RWPE2 (cell line): ENCODE measurements at regions not wholly inside any gene's neighbourhood (a gene's known extent, or its start where the extent isn't known, plus 50 kb on each side); places are given as distances from the start of the nearest gene placed in this dataset.

Source experiments
- ATAC-seq: fragments of 200-7000 bp; cut with Tn5 transposase; 3 replicates; pipeline ENCODE4 v1.9.1; 2021; ENCODE audit warnings: low read depth
- DNase-seq: peaks from one replicate; pipeline ENCODE4 v3.0.0-alpha.2; 2020; ENCODE audit warnings: low spot score
- H3K27ac ChIP-seq: fragments of 450-650 bp; 2 replicates; pipeline ENCODE4 v1.5.1; 2017; ENCODE audit warnings: mild to moderate bottlenecking; ENCODE audit not compliant: poor library complexity, severe bottlenecking
- H3K27me3 ChIP-seq: fragments of 250-450 bp; sonication (Bioruptor Pico); 2 replicates; pipeline ENCODE4 v1.5.1; 2021; ENCODE audit warnings: mild to moderate bottlenecking, moderate library complexity; ENCODE audit not compliant: insufficient read depth, poor library complexity, severe bottlenecking
- H3K36me3 ChIP-seq: fragments of 250-450 bp; sonication (Bioruptor Pico); 2 replicates; pipeline ENCODE4 v1.5.1; 2020; ENCODE audit warnings: low read depth, mild to moderate bottlenecking, moderate library complexity
- H3K4me1 ChIP-seq: fragments of 250-450 bp; sonication (Bioruptor Pico); 2 replicates; pipeline ENCODE4 v1.5.1; 2021; ENCODE audit warnings: mild to moderate bottlenecking, moderate library complexity; ENCODE audit not compliant: insufficient read depth, poor library complexity, severe bottlenecking
- H3K4me3 ChIP-seq: fragments of 250-450 bp; sonication (Bioruptor Pico); 2 replicates; pipeline ENCODE4 v1.5.1; 2021; ENCODE audit warnings: mild to moderate bottlenecking, moderate library complexity; ENCODE audit not compliant: severe bottlenecking
- H3K9me3 ChIP-seq: fragments of 250-450 bp; sonication (Bioruptor Pico); 2 replicates; pipeline ENCODE4 v1.5.1; 2021; ENCODE audit warnings: mild to moderate bottlenecking, moderate library complexity; ENCODE audit not compliant: severe bottlenecking
- TF ChIP-seq, protein P1 (sequence below): fragments of 450-650 bp; IDR thresholded peaks from one replicate; pipeline ENCODE4 v1.5.1; 2017; ENCODE audit warnings: mild to moderate bottlenecking, moderate library complexity; ENCODE audit not compliant: poor library complexity, severe bottlenecking

DNA sequence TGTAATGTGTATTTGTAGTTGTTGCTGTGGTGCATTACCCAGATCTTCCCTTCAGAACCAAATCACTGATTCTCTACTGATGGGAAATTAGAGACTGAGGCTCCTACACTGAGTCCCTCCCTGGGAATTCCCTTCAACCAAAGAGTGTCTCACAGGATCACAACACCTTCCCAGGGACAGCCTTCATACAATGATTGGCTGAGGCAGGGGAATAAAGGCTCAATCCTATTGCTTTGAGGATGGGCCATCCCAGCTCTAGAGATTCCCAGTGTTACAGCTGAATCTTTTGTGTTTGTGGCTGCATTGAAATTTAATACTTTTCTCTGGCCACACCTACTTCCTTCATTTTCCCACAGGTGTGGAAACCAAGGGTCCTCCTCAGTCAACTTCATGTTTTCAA lies 96.4 kb upstream of the ELL2 start:
- H3K4me3 ChIP-seq: no peak overlapping the region
- TF ChIP-seq, protein P1, sequence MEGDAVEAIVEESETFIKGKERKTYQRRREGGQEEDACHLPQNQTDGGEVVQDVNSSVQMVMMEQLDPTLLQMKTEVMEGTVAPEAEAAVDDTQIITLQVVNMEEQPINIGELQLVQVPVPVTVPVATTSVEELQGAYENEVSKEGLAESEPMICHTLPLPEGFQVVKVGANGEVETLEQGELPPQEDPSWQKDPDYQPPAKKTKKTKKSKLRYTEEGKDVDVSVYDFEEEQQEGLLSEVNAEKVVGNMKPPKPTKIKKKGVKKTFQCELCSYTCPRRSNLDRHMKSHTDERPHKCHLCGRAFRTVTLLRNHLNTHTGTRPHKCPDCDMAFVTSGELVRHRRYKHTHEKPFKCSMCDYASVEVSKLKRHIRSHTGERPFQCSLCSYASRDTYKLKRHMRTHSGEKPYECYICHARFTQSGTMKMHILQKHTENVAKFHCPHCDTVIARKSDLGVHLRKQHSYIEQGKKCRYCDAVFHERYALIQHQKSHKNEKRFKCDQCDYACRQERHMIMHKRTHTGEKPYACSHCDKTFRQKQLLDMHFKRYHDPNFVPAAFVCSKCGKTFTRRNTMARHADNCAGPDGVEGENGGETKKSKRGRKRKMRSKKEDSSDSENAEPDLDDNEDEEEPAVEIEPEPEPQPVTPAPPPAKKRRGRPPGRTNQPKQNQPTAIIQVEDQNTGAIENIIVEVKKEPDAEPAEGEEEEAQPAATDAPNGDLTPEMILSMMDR: no peak
- no peaks in the 10 kb centered on the region for H3K9me3 ChIP-seq
- no peak overlapping the region for H3K27ac ChIP-seq
- ATAC-seq (no peak; the same call in 2 of the 3 replicates), DNase-seq (no peak)
- H3K4me1 ChIP-seq: no peaks in the 10 kb centered on the region
- H3K36me3 ChIP-seq: no peaks in the 10 kb centered on the region
- H3K27me3 ChIP-seq: no peaks in the 10 kb centered on the region

DNA sequence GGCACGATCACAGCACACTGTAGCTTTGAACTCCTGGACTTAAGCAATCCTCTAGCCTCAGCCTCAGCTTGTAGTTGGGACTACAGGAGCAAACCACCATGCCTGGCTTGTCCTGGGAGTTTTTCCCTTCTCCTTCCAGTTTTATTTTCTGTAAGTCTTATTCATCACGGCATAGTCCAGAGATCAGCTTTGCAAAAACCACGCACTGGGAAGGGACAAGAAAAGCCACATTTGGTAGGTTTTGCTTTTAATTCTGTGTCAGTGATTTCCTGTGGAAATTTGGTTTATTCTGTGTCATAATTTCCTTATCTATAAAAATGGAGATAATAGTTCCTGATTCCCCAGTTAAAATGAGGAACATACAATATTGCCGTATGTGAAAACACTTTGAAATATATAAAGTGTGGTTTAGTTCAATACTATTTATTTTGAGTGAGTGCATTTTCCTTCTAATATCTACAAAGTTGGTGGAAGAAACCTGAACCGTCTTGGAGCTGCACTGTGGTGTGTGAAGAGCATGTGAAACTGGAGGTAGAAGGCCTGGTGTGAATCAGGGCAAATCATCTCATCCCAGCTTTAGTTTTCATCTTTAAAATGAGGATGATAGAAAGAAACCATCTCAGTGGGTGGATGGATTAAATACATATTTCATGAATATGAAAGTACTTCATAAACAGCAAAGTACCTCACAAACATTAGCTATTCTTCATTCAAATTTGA lies 92.8 kb upstream of the ELL2 start:
- ATAC-seq (no peak), DNase-seq (no peak)
- Histone ChIP-seq H3K4me1 (peaks cover 14% of the 10 kb centered on the region), H3K27ac (no peak overlapping the region), H3K36me3 (no peaks in the 10 kb centered on the region), H3K9me3 (no peaks in the 10 kb centered on the region), H3K4me3 (no peak overlapping the region), H3K27me3 (no peaks in the 10 kb centered on the region)
- TF ChIP-seq, protein P1: no peak

- H3K4me3 ChIP-seq: no peak overlapping the region
- ATAC-seq: no peak
- H3K9me3 ChIP-seq: no peaks in the 10 kb centered on the region
- H3K36me3 ChIP-seq: no peaks in the 10 kb centered on the region
- TF ChIP-seq, protein P1: no peak
- DNase-seq: no peak
- no peaks in the 10 kb centered on the region for H3K27me3 ChIP-seq
- H3K4me1 ChIP-seq: peaks cover 19% of the 10 kb centered on the region
- no peak overlapping the region for H3K27ac ChIP-seq
Measured at GRCh38 chr5:96053063-96053735, 91.5 kb upstream of the ELL2 start.

- Histone ChIP-seq H3K4me3 (no peak overlapping the region), H3K27ac (no peak overlapping the region), H3K9me3 (no peaks in the 10 kb centered on the region), H3K36me3 (no peaks in the 10 kb centered on the region), H3K4me1 (peaks cover 19% of the 10 kb centered on the region), H3K27me3 (no peaks in the 10 kb centered on the region)
- TF ChIP-seq, protein P1: no peak
- ATAC-seq (no peak), DNase-seq (no peak)
Measured at GRCh38 chr5:96052374-96052773, 90.7 kb upstream of the ELL2 start.

DNA sequence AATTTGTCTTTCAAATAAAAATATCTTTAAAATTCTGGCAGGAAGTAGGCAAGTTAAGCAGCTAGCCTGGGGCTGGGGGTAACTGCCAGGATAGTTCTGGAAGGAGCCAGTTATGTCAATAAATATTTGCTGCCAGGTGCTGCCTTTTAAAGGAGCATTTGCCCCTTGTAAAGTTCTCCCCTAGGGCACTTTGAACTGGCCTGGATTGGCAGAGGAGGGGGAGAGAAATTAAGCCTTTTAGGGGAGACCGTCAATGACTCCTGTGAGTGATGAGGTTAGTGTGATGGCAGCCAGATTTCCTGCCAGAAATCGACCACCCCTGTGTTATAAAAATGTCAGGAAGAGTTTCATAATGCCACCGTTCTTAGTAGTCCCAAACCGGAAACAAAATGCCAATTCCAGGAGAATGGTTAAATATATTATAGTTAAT lies 89.8 kb upstream of the ELL2 start:
- Histone ChIP-seq H3K36me3 (no peaks in the 10 kb centered on the region), H3K27ac (no peak overlapping the region), H3K4me3 (no peak overlapping the region), H3K27me3 (no peaks in the 10 kb centered on the region), H3K4me1 (peaks cover 19% of the 10 kb centered on the region), H3K9me3 (no peaks in the 10 kb centered on the region)
- no peak for DNase-seq
- no peak for ATAC-seq
- TF ChIP-seq, protein P1: no peak
